ENCODE measurements at regions not wholly inside any gene's neighbourhood (a gene's known extent, or its start where the extent isn't known, plus 50 kb on each side); places are given as distances from the start of the nearest gene placed in this dataset.

- TF ChIP-seq CTCF (IDR thresholded peaks at IDR 0.05) (no peak), POLR2A (IDR thresholded peaks at IDR 0.05) (no peak)
- Histone ChIP-seq H3K9me3 (no peaks in the 10 kb centered on the region), H3K27ac (no peak overlapping the region), H3K4me3 (no peak overlapping the region), H3K36me3 (ENCODE audit: low read depth, missing control alignments) (no peaks in the 10 kb centered on the region), H3K4me1 (no peaks in the 10 kb centered on the region), H3K27me3 (no peaks in the 10 kb centered on the region)
- intact Hi-C loops (cut with DNase I; ENCODE audit: low total_unique reads): no loop called here
- DNase-seq: no peak
- WGBS, 2 donors: 95 to 96% methylated on average over 1 of the region's 1 CpG
Measured at GRCh38 chr6:144555066-144555465, 269.9 kb downstream of the UTRN start.

GRCh38 chr6:144559865-144560593, 274.9 kb downstream of the UTRN start:
- Histone ChIP-seq H3K9me3 (no peaks in the 10 kb centered on the region), H3K27me3 (no peaks in the 10 kb centered on the region), H3K4me1 (no peaks in the 10 kb centered on the region), H3K27ac (no peak overlapping the region), H3K4me3 (no peak overlapping the region), H3K36me3 (ENCODE audit: low read depth, missing control alignments) (no peaks in the 10 kb centered on the region)
- 79 to 86% methylated on average over 8 of the region's 8 CpGs for WGBS, 2 donors
- intact Hi-C loops (cut with DNase I; ENCODE audit: low total_unique reads): no loop called here
- DNase-seq: no peak
- no peak for TF ChIP-seq POLR2A (IDR thresholded peaks at IDR 0.05)
- TF ChIP-seq CTCF (IDR thresholded peaks at IDR 0.05): no peak

- Histone ChIP-seq H3K4me1 (no peaks in the 10 kb centered on the region), H3K9me3 (no peaks in the 10 kb centered on the region), H3K4me3 (no peak overlapping the region), H3K36me3 (ENCODE audit: low read depth, missing control alignments) (no peaks in the 10 kb centered on the region), H3K27ac (no peak overlapping the region), H3K27me3 (no peaks in the 10 kb centered on the region)
- DNase-seq: no peak
- TF ChIP-seq POLR2A (IDR thresholded peaks at IDR 0.05): no peak
- no peak for TF ChIP-seq CTCF (IDR thresholded peaks at IDR 0.05)
- intact Hi-C loops (cut with DNase I; ENCODE audit: low total_unique reads): no loop called here
- 93 to 98% methylated on average over 2 of the region's 2 CpGs for WGBS, 2 donors
Measured at GRCh38 chr6:144561455-144562043, 276.4 kb downstream of the UTRN start.

- Histone ChIP-seq H3K36me3 (ENCODE audit: low read depth, missing control alignments) (no peaks in the 10 kb centered on the region), H3K27me3 (no peaks in the 10 kb centered on the region), H3K4me1 (no peaks in the 10 kb centered on the region), H3K9me3 (no peaks in the 10 kb centered on the region), H3K4me3 (no peak overlapping the region), H3K27ac (no peak overlapping the region)
- WGBS, 2 donors: 91 to 96% methylated on average over 2 of the region's 2 CpGs
- TF ChIP-seq CTCF (IDR thresholded peaks at IDR 0.05) (no peak), POLR2A (IDR thresholded peaks at IDR 0.05) (no peak)
- DNase-seq: no peak
- intact Hi-C loops (cut with DNase I; ENCODE audit: low total_unique reads): no loop called here
Measured at GRCh38 chr6:144564202-144564601, 279.1 kb downstream of the UTRN start.
